HuH-7 (cell line): ENCODE measurements at regions not wholly inside any gene's neighbourhood (a gene's known extent, or its start where the extent isn't known, plus 50 kb on each side); places are given as distances from the start of the nearest gene placed in this dataset.

ENCODE experiments used
- DNase-seq: peaks from one replicate; pipeline ENCODE4 v3.0.0; 2011; ENCODE audit warnings: low spot score

GRCh38 chr13:99123101-99124045 lies 77.3 kb upstream of the UBAC2 start:
- no peak for DNase-seq

DNA sequence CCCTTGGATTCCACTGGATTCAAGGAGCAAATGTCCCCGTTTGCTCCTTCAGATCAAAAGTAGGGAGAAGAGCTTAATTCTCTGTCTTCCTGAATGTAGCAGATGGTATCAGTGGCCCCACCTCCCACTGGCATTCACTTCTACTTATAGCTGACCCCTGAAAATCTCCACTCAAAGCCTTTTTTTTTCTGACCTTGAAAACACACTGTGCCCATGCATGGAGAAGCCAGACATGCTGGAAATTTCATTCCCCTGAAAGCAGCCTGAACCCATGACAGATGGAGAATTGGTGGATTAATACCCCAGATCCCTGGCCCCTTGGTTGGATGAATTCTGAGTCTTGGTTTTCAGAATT lies 76.6 kb upstream of the UBAC2 start:
- no peak for DNase-seq

DNA sequence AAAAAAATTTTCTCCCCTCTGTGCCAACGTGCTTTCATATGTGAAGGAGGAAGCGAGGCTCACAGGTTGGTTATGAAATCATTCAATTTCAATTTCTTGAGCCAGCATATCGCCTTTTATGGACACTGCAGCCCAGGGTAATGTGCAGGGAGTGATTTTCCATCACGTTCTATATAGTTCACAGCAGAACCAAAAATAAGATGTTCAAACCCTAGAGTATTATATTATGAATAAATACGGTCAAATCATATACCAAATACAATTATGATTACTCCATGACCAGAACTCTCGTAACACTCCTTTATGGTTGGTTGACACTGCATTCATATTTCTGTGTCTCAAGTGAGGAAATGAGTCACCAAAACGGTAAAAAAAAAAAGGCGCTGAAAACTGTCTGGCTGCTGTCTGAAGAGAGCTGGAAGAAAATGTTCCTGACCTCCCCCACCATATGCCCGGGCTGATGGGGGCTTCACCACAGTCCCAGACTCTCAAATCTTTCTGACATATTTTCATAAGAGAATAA lies 75.8 kb upstream of the UBAC2 start:
- DNase-seq, result no peak

DNA sequence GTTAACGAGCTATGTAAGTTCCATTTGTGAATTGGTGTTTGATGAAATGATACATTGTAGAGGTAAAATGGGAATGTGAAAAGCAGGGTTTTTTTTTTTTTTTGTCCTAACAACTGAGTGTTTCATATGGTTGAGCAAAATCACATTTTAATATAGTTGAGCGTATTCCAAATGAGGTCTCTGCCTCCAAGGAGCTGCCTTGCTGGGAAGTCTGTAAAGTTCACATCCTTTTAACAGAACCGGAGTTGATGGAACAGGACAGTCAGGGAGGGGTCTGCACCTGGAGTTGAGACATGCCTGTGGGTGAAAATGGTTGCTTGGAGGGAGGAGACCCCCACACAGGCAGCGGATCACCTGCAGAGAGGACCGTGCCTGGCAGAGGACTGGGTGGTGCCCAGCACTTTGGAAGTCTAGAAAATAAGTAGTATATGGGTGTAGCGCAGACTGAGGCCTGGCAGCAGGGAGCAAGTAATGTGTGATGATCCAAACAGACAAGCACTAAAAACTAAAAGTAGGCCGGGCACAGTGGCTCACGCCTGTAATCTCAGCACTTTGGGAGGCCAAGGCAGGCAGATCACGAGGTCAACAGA lies 75.2 kb upstream of the UBAC2 start:
- no peak for DNase-seq

DNA sequence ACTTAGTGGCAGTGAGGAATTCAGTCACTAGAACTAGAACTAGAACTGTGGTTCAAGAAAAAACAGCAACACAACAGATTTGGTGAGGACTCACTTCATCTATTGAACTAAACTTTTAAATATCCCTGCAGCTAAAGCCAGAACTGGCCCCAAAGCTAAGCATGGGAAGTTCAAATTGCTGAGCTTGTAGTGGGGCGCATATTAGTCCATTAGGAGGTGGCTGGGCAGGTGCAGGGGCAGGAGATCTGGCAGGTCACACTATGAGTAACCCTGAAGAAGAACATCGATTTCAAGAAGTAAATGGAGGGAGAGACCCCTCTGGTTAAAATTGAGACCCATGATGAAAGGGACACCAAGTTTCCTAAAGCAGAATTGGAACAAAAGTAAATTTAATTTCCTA lies 73.8 kb upstream of the UBAC2 start:
- no peak for DNase-seq

GRCh38 chr13:99129050-99129449 lies 71.6 kb upstream of the UBAC2 start:
- DNase-seq, result no peak

- no peak for DNase-seq
Observed at GRCh38 chr13:99129951-99130350, 70.7 kb upstream of the UBAC2 start.

DNA sequence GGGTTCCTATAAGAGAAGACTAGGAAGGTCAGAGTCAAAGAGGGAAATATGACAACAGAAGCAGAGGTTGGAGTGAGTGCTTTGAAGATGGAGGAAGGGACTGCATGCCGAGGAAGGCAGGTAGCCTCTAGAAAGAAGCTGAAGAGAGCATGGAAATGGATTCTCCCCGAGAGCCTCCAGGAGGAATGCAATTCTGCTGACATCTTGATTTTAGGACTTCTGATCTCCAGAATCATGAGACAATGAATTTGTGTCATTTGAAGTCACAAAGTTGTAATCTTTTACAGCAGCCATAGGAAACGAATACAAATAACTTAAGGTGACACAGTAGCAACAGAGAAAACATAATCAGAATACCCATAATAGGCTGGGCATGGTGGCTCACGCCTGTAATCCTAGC lies 69.2 kb upstream of the UBAC2 start:
- no peak for DNase-seq

GRCh38 chr13:99132295-99132835 lies 68.3 kb upstream of the UBAC2 start:
- no peak for DNase-seq

- DNase-seq, result no peak
Observed at GRCh38 chr13:99133230-99133629, 67.4 kb upstream of the UBAC2 start.

- DNase-seq, result no peak
Observed at GRCh38 chr13:99133848-99134247, 66.8 kb upstream of the UBAC2 start.

GRCh38 chr13:99135591-99135990 lies 65.1 kb upstream of the UBAC2 start:
- DNase-seq, result no peak

- no peak for DNase-seq
Observed at GRCh38 chr13:99136427-99136954, 64.2 kb upstream of the UBAC2 start.

DNA sequence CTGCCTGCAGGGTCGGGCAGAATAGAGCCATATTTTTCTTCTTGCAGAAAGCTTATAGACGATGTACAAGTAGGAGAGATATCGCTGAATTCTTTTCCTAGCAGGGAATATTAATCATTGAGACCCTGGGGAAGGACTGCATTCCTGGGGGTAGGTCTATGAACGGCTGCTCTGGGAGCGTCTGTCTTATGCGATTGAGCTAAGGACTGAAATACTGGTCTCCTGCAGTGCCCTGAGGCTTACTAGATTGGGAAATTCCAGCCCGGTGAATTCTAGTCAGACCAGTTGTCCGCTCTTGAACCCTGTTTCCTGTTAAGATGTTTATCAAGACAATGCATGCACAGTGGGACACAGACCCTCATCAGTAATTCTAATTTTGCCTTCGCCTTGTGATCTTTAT lies 59.8 kb upstream of the UBAC2 start:
- no peak for DNase-seq

DNA sequence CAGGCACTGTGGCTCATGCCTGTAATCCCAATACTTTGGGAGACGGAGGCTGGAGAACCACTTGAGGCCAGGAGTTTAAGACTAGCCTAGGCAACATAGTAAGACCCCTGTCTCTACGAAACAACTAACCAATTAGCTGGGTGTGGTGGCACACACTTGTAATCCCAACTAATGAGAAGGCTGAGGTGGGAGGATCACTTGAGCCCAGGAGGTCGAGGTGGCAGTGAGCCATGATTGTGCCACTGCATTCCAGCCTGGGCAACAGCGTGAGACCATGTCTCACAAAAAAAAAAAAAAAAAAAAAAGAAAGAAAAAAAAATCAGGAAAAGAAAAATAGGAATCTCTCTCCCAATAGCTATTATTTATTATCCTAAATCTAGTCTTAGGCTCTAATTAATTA lies 56.8 kb upstream of the UBAC2 start:
- no peak for DNase-seq

DNA sequence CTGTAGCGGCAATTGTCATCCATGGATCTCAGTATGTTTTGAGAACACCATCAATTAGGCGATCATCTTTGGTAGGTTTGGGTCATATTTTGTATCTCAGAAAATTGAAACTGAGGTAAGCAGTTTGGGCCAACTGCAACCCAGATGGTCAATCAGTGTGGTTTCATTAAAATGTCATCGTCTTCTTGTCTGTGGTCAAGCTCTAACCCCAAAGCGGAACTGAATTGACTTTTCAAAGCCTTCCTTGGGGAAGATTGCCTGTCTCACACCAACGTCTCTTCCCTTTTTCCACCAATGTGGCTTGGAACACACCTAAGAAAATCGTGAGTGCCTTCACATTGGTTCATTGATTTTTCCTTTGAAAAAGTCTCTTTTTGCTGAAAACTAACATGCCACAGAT lies 56.3 kb upstream of the UBAC2 start:
- no peak for DNase-seq

GRCh38 chr13:99145461-99145860 lies 55.2 kb upstream of the UBAC2 start:
- no peak for DNase-seq

DNA sequence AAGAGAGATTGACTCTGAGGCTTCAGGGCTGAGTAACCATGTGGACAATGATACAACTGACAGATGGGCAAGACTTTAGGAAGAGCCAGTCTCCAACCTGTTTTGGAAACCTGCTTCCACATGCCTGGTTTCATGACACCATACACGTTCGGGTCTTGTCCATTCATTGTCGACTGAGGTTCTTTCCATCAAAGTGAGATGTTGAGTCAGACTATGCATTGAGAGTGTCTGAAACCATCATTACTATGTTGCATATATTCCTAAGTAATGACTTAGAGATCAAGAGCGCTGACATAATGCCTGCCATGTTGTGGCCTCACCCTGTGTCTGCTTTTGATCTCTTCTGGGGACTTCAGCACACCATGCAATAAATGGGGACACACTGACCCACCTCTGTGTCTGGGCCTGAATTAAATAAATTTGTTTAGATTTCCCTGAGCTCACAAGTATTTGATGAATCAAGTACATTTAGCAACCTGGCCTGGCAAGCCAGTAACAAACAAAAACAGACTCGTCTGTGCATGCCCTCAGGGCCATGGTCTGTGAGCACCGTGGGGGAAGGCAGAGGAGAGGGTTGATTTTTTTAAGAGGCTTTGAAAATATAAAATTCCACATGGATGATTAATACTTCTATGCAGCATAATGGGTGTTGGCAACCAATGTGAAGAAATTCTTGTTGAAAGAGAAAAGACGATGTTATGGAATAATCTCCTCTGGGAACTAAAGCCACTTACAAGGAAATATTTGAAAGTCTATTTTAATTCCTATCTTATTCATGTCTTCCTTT lies 49.9 kb upstream of the UBAC2 start:
- DNase-seq, result no peak
